Tibial artery (tissue), 4 donors: ENCODE measurements at regions not wholly inside any gene's neighbourhood (a gene's known extent, or its start where the extent isn't known, plus 50 kb on each side); places are given as distances from the start of the nearest gene placed in this dataset.

Experiments used
- DNase-seq, 2 donors: peaks; one replicate each; pipeline ENCODE4 v3.0.0-alpha.2; 2019
- H3K27ac ChIP-seq, 2 donors: fragments of 200-600 bp; sonication (generic) in 1 of 2; 1 replicate in 1 of 2; 2 replicates in 1 of 2; pipeline ENCODE4 v1.5.1; 2018 to 2019; ENCODE audit warnings: mild to moderate bottlenecking in 1 of 2
- H3K27me3 ChIP-seq, 2 donors: fragments of 200-600 bp; sonication (generic) in 1 of 2; one replicate each; pipeline versions ENCODE4 v1.5.1 to v1.6.0; 2016 to 2019
- H3K36me3 ChIP-seq, 3 donors: fragments of 200-600 bp; sonication (generic) in 2 of 3; one replicate each; pipeline ENCODE4 v1.5.1; 2016 to 2019; ENCODE audit warnings: mild to moderate bottlenecking in 2 of 3
- H3K4me1 ChIP-seq, 4 donors: fragments of 200-600 bp; sonication (generic) in 2 of 4; 1 replicate in 3 of 4; 2 replicates in 1 of 4; pipeline ENCODE4 v1.5.1; 2016 to 2019
- H3K4me3 ChIP-seq, 2 donors: fragments of 200-600 bp; sonication (generic) in 1 of 2; 1 replicate in 1 of 2; 2 replicates in 1 of 2; pipeline ENCODE4 v1.5.1; 2018 to 2019; ENCODE audit warnings: mild to moderate bottlenecking in 2 of 2
- H3K9me3 ChIP-seq, 3 donors: fragments of 200-600 bp; sonication (generic) in 1 of 3; one replicate each; pipeline ENCODE4 v1.5.1; 2016 to 2019
- intact Hi-C: fragments of 100-400 bp; cut with DNase I; formaldehyde crosslinking; loops from one replicate; pipeline ENCODE4 v1.15.0; 2023; ENCODE audit warnings: low total_unique reads
- TF ChIP-seq, protein P1 (sequence below), 2 experiments: fragments of 200-600 bp in 1 of 2; fragments of 450-650 bp in 1 of 2; IDR thresholded peaks; one replicate each; pipeline ENCODE4 v1.5.1; 2017 to 2019; ENCODE audit warnings: antibody characterized with exemption in 2 of 2, mild to moderate bottlenecking in 1 of 2, moderate library complexity in 1 of 2

DNA sequence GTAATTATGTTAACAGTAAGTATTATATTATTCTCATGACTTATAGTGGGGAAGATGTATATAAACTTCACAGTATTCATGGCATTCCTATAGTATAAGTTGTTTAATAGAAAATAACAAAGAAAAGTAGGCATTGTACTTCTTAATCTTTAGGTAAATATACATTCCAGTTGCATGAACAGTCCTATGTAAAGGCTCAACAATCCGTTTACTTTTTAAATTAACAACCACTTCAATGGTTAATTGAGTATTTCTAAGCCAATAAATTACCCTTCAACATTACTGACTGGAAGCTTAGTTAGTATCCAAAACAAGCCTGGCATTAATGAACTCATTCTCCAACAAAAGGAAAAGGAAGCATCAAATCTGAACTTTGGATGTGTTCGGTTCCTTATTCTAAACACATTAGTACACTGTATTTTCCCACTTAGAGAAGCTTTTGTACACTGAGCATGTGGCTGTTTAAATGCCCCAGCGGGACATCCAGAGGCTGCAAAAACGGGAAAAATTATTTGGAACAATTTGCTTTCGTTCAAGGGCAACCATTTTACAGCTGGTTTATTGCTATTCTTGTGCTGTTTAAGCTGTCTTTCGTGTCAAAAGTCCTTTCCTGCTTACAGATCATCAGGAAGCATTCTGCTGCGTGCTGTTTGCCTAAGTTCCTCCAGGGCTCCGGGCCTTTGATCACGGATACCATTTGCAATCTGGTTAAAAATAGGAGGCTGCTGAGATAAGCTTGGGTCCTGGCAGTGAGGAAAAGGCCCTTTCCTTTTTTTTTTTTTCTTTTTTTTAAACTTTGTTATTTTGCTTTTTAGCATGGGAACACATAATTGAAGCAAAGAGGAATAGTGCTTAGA is 460.3 kb downstream of the SPRY1 start:
- intact Hi-C loops: no loop called here
- DNase-seq: peak in 1 of 2 donors; percentile 27
- peak overlapping the region; percentile 18 to 31 for H3K27ac ChIP-seq

DNA sequence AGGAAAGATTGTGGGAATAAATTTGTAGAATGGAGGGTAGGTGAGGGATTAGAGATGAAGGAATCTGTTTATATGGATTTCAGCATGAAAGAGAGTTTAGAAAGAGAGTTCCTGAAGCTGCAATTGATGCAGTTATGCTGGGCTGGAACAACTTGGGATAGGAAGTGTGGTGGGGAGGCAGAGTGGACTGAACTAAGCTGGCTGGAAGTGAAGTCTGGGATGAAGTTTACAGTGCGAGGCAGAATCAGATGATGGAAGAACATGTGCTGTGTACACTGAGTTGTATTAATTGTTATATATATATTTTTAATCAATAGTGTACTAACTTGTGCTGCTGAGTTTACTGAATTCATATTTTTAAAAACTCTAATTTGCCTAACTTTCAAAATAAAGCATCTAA is 461.9 kb downstream of the SPRY1 start:
- H3K27me3 ChIP-seq: no peaks in the 10 kb centered on the region
- no peak overlapping the region for H3K4me3 ChIP-seq
- no peak for DNase-seq
- no peak overlapping the region for H3K27ac ChIP-seq
- H3K36me3 ChIP-seq: no peaks in the 10 kb centered on the region
- TF ChIP-seq, protein P1, sequence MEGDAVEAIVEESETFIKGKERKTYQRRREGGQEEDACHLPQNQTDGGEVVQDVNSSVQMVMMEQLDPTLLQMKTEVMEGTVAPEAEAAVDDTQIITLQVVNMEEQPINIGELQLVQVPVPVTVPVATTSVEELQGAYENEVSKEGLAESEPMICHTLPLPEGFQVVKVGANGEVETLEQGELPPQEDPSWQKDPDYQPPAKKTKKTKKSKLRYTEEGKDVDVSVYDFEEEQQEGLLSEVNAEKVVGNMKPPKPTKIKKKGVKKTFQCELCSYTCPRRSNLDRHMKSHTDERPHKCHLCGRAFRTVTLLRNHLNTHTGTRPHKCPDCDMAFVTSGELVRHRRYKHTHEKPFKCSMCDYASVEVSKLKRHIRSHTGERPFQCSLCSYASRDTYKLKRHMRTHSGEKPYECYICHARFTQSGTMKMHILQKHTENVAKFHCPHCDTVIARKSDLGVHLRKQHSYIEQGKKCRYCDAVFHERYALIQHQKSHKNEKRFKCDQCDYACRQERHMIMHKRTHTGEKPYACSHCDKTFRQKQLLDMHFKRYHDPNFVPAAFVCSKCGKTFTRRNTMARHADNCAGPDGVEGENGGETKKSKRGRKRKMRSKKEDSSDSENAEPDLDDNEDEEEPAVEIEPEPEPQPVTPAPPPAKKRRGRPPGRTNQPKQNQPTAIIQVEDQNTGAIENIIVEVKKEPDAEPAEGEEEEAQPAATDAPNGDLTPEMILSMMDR (IDR thresholded peaks at IDR 0.05): no peak
- H3K4me1 ChIP-seq: peaks cover 0 to 14% (median 0%) of the 10 kb centered on the region in 4 donors
- H3K9me3 ChIP-seq: no peaks in the 10 kb centered on the region
- intact Hi-C loops: no loop called here

More for the DNA sequence above, 460.3 kb downstream of the SPRY1 start:
- H3K4me3 ChIP-seq: peak overlapping the region in 1 of 2 donors; percentile 6
- H3K9me3 ChIP-seq: no peaks in the 10 kb centered on the region
- TF ChIP-seq, protein P1 (IDR thresholded peaks at IDR 0.05): peak in 1 of 2 experiments; percentile 21
- H3K4me1 ChIP-seq: peaks cover 0 to 14% (median 0%) of the 10 kb centered on the region in 4 donors
- H3K27me3 ChIP-seq: no peaks in the 10 kb centered on the region
- no peaks in the 10 kb centered on the region for H3K36me3 ChIP-seq

DNA sequence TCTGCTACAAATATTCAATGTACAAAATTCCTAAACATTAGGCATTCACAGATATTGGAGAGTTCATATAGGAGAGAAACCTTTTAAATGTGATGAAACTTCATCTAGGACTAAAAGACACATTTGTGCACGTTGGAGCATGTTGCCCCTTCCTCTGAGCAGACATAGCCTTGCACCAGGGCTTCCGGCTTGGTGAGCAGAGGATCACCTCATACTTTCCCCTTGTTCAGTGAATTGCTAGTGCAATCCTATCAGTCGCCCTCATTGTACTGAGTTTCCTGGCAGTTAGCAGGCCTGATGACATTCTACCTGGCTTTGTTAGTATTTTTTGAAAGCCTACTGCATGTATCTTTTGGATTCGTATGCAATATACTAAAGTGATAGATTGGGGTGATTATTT is 466.2 kb downstream of the SPRY1 start:
- no peaks in the 10 kb centered on the region for H3K9me3 ChIP-seq
- H3K36me3 ChIP-seq: no peaks in the 10 kb centered on the region
- no peak overlapping the region for H3K4me3 ChIP-seq
- H3K27ac ChIP-seq: no peak overlapping the region
- peaks cover 0 to 6% (median 0%) of the 10 kb centered on the region in 4 donors for H3K4me1 ChIP-seq
- TF ChIP-seq, protein P1 (IDR thresholded peaks at IDR 0.05): no peak
- intact Hi-C loops: no loop called here
- DNase-seq: no peak
- no peaks in the 10 kb centered on the region for H3K27me3 ChIP-seq

DNA sequence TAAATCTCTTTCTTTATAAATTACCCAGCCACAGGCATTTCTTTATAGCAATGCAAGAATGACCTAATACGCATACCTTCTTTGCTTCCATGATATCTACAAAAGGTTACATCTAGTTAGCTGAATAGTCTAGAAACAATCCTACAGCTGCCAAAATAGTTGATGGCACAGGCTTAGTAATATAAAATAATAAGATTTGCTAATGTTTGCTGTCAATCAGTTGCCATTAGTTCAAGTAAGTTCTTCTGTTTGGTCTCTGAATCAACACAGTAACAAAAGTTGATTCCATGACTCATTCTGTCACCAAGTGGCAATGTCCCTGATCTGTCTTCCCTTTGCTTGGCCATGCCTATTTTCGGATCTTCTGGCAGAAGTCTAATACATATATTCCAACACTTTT is 470.2 kb downstream of the SPRY1 start:
- TF ChIP-seq, protein P1 (IDR thresholded peaks at IDR 0.05): no peak
- Histone ChIP-seq H3K36me3 (no peaks in the 10 kb centered on the region), H3K27ac (no peak overlapping the region), H3K9me3 (no peaks in the 10 kb centered on the region), H3K4me1 (peaks cover 0 to 15% (median 2%) of the 10 kb centered on the region in 4 donors), H3K4me3 (no peak overlapping the region), H3K27me3 (no peaks in the 10 kb centered on the region)
- no peak for DNase-seq
- intact Hi-C loops: no loop called here

DNA sequence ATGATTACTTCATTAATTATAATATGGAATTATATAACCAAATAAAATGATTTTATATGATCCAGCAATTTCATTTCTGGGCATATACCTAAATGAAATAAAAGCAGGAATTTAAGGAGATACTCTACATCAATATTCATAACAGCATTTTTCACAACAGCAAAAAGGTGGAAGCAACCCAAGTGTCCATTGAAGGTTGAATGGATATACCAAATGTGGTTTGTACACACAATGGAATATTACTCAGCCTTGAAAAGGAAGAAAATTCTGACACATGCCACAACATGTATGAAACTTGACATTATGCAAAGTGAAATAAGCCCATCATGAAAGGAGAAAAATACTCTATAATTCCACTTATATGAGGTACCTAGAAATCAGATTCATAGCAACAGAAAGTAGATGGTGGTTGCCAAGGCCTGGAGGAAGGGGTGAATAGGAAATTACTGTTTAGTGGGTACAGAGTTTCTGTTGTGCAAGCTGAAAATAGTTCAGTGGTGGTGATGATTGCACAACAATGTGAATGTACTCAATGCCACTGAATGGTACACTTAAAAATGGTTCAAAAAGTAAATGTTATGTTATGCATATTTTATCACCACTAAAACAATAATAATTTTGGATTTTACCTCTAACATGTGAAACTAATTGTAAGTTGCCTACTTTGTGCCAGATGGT is 471.5 kb downstream of the SPRY1 start:
- peaks cover 0 to 15% (median 2%) of the 10 kb centered on the region in 4 donors for H3K4me1 ChIP-seq
- H3K4me3 ChIP-seq: no peak overlapping the region
- TF ChIP-seq, protein P1 (IDR thresholded peaks at IDR 0.05): no peak
- H3K27me3 ChIP-seq: no peaks in the 10 kb centered on the region
- no peaks in the 10 kb centered on the region for H3K9me3 ChIP-seq
- no peak overlapping the region for H3K27ac ChIP-seq
- no peaks in the 10 kb centered on the region for H3K36me3 ChIP-seq
- DNase-seq: no peak
- intact Hi-C loops: no loop called here
